NCI-H345 treated with DMSO at 0.1 percent for 48 hours (cell line): ENCODE measurements at regions not wholly inside any gene's neighbourhood (a gene's known extent, or its start where the extent isn't known, plus 50 kb on each side); places are given as distances from the start of the nearest gene placed in this dataset.
"Not testable (repeated sequence)": the region's sequence is repeated elsewhere in the genome, so short reads cannot be mapped to it uniquely, and the experiment has no call there.

Source experiments
- DNase-seq: peaks from one replicate; lab custom pipeline; 2025; ENCODE audit not compliant: unreplicated experiment; lab: John Stamatoyannopoulos, UW

DNA sequence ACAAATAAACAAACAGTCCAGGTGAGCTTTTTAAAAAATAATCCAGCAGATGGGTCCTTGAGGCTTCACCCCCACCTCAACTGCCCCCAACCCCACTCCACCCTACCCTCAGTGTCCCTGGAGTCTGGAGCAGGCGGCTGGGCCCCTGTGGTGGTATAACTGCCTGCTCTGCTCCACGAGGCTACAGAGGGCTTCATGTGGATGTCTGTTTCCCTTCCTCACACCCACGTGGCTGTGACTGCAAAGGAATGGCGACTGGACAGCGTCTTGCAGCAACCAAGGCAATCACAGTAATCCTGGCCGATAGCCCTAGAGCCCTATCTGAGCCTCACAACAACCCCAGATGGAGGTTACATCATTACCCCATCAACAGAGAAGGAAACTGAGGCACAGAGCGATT is 76.5 kb downstream of the SLC2A10 start:
- DNase-seq: no peak

- no peak for DNase-seq
Measured at GRCh38 chr20:46786566-46786965, 77.1 kb downstream of the SLC2A10 start.

DNA sequence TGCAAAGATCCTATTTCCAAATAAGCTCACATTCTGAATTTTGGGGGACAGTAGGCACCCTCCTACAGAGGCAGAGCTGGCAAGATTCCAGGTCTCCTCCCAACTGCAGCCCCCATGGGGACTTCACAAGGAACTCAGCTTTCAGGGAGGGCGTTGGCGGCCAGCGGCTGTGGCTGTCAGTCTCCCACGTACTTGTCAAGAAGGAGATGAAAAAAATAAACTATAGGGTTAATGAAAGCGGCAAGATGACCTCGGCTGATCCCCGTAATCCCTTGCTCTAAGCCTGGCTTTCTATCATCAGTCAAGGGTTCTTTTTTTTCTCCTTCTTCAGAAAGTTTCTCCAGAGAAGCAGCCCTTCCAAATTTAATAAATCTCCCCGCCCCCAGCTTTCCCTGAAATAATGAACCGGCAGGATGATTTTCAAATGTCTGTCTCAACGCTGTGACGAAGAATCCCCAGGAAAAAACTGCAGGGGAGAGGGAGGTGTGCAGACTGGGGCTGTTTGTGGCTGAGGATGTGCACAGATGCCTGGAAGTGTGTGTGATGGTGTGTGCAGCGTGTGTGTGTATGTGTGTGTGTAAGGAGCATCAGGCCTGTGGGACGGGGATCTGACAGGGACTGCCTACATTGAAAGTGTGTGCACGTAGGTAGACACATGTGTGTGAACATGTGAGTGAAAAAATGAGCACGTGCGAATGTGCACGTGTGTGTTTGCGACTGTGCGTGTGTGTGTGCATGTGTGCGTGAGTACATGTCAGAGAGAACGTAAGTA is 78.7 kb downstream of the SLC2A10 start:
- no peak for DNase-seq

DNA sequence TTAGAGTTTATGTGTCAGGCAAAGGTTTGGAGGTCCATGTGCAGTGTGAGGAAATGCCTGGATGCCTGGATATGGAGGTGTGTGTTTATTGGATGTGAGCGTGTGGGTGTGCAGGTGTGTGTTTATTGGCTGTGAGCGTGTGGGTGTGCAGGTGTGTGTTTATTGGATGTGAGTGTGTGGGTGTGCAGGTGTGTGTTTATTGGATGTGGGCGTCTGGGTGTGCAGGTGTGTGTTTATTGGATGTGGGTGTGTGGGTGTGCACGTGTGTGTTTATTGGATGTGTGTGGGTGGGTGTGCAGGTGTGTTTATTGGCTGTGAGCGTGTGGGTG is 79.3 kb downstream of the SLC2A10 start:
- not testable (repeated sequence) for DNase-seq

- no peak for DNase-seq
Measured at GRCh38 chr20:46789339-46790028, 80.0 kb downstream of the SLC2A10 start.

DNA sequence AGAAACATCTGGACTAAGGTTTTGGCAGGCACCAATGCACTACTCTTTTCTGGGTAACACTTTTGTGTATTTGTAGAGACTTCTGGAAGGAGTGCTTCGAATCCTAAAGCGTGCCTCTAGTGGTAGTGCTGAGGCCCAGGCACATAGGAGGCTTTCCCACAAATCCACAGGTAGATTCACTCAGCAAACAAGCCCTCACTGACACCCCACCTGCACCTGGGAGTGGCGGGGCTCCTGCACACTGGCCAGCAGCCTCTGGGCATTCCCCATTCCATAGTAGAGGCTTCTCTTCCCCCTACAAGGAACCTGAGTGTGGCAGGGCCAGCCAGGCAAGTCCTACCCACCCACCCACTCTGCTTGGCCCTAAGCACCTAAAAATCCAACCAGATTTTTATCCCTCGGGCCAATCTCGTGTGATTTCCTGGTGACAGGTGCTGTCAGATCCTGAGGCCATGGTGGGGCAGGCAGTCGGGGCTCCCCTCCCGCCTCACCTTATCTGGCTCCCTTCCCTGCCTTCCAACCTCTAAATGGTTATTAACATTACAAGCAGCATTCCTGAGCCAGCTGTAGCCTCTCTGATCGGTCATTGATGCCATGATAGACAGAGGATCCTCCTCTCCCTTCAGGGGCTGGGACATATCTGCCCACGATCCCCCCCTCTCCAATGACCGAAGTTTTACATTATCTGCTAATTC is 82.4 kb downstream of the SLC2A10 start:
- no peak for DNase-seq

DNA sequence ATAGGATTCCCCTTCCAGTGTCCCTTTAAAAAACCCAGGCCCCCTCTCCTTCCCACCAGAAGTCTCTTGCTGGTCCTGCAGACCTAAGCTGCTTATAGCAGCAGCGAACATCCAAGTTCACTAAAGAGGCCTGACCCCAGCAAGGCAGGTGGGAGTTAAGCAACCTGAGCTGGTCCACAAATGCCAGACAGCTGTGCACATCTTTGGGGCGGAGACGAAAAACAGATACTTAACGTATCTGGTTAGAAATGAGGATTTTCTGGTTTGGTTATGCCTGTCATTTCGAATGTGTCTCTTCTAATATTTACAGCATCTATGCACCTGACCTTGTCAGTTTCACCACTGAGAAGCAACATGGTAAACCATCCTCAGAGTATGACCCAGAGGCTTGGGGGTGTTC is 87.8 kb downstream of the SLC2A10 start:
- DNase-seq: no peak

- DNase-seq: no peak
Measured at GRCh38 chr20:46798430-46798829, 89.0 kb downstream of the SLC2A10 start.

DNA sequence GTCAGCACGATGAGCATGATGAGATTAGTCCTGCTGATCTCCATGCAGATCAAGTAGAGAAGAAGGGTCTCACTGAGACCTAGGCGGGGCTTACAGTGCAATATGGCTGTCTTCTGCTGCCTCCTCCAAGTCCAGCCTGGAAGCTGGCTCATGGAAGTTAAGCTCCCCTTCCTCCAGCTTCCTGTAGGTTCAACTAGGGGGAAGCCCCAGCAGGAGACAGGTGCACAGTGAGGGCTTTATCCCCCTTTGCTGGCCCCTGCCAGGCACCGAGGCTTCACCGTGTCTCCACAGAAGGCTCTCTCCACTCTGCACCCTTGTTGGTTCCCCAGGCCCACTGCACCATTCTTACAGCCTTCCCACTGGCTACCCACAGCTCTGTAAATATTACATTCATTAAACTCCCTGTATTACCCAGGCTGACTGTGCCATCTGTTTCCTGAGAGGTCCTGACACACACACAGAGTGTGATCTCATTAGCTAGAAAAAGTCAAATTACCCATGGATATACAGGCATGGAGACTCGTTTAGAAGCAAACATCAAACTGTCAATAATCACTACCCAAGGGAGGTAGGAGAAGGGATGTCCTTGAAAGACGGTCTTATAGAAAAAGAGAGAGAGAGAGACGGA is 90.4 kb downstream of the SLC2A10 start:
- DNase-seq: peak; percentile 54

DNA sequence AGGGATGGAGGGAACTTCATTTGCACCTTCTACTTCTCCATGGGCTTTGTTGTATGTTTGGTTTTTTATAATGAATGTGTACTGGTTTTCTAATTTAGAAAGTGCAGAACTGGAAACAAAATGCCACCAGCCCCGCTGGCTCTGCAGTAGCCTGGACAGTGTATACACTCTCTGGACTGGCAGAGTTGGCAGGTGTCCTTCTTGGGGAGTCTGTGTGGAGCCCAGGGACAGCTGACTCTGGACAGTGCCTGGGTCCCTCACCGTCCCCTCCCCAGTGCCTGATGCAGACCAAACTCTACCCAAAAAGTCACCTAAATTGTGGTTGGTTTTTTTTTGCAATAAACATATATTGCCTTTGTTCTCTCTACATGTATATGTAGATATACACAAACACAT is 91.0 kb downstream of the SLC2A10 start:
- no peak for DNase-seq

DNA sequence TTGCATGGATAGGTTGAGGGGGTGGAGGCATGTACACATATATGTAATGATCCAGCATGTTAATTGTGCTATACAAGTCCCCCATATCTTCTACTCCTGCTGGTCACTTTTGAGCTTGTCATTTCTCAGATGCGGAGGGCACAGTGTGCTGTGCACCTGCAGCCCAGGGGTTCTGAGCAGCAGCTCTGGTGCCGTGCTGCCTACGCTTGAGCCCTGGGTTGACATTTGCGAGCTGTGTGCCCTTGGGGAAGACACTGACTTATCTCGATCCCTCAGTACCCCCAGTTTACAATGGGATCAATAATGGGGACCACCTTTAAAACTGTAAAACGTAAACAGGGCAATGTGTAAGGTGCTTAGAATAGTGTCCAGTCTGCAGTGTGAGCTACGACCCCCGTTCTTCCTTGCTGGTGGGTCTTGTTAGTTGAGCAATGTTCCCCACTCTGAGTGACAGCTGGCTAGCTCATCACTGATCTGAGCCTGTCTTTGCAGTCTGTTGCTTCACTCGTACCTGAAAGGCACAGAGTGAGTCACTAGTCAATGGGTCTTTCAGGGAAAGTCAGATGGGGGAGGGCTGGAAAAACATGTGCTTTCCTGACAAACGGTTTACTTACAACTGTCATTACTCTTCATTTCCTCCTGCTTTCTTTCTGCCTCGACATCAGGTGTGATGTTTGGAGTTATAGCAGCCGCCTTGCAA is 91.7 kb downstream of the SLC2A10 start:
- DNase-seq: no peak

DNA sequence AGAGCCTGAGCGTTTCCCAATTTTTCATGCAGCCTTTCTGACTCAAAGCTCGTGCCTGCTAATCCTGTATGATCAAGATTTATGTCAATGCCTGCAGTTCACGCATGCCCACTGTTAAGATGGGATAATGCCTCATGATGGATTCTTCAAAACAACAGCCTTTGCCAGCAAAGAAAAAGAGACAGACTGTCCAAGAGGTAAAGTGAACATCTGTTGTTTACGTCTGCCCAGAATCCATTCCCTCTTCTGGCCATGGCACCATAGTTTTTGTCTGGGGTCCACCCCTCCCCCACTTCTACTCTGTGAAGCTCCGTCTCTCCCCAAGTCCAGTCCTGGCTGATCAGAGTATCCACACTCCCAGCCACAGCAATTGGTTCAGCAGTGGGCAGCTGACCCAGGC is 91.9 kb upstream of the EYA2 start:
- DNase-seq: no peak

GRCh38 chr20:46803123-46804020 is 91.3 kb upstream of the EYA2 start:
- DNase-seq: no peak

GRCh38 chr20:46804126-46804525 is 90.5 kb upstream of the EYA2 start:
- DNase-seq: no peak

GRCh38 chr20:46805836-46806235 is 88.8 kb upstream of the EYA2 start:
- DNase-seq: no peak

- no peak for DNase-seq
Measured at GRCh38 chr20:46807998-46808397, 86.6 kb upstream of the EYA2 start.

DNA sequence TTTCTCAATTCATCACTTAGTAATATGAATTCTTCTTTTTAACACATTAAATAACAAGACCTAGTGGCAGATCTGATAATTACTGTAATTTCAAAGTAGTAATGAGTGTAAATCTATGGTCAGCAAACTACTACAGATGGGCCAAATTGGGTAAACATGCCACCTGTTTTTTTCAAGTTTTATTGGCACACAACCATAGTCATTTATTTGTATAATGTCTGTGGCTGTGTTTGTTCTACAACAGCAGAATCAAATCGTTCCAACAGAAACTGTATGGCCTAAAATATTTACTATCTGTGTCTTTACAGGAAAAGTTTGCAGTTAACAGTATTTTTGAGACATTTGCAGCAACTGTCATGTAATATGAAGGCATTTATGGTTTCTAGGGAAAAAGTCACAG is 86.1 kb upstream of the EYA2 start:
- DNase-seq: no peak

GRCh38 chr20:46809706-46810360 is 84.8 kb upstream of the EYA2 start:
- no peak for DNase-seq

- peak; percentile 66 for DNase-seq
Measured at GRCh38 chr20:46810448-46811223, 84.0 kb upstream of the EYA2 start.
